Jurkat, Clone E6-1 (cell line): ENCODE measurements at regions not wholly inside any gene's neighbourhood (a gene's known extent, or its start where the extent isn't known, plus 50 kb on each side); places are given as distances from the start of the nearest gene placed in this dataset.
A peak's percentile ranks its signal among the peaks of the same experiment; 100 is the strongest.
"Not testable (repeated sequence)": the region's sequence is repeated elsewhere in the genome, so short reads cannot be mapped to it uniquely, and the experiment has no call there.

Experiments
- DNase-seq: peaks from one replicate; pipeline ENCODE4 v3.0.0-alpha.2; 2011; ENCODE audit warnings: low read depth, low spot score
- H3K4me3 ChIP-seq: 2 replicates; pipeline ENCODE4 v1.5.1; 2011; ENCODE audit warnings: mild to moderate bottlenecking, low read length, control low read depth, moderate library complexity

DNA sequence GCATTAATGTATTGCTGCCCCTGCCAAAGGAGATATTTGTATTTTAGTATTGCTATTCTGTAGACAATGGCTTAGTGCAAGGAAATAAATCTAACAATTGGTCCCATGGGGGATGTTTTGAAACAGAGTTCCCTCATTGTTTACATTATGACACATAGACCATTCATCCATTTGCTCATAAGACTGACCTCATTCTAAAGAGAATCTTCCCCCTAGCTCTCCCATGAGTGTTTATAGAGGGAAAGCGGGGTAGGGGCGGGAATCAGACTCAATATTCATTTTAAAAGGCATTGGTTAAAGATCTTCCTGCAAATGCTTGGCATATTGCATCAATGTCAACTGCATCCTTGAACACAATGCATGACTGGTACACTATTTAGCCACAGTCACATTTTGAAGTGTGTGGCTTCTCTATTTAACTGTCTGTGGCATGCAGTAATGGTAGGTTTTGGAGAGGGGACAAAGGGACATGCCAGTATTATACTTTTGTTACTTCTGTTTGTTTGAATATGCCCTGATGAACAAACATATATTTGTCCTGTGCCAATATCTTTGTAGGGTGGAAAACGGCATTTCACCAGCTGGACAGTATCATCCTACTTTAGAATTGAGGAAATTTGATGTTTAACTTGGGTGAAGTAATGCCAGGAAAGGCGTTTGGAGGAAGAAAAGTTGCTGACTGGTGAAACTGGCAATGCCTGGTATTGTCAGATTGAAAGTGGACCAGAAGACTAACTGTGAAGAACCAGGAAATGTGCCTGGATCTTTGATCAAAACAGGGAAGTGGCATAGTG lies 84.1 kb upstream of the MEGF10 start:
- no peak for DNase-seq
- H3K4me3 ChIP-seq, result no peak overlapping the region

DNA sequence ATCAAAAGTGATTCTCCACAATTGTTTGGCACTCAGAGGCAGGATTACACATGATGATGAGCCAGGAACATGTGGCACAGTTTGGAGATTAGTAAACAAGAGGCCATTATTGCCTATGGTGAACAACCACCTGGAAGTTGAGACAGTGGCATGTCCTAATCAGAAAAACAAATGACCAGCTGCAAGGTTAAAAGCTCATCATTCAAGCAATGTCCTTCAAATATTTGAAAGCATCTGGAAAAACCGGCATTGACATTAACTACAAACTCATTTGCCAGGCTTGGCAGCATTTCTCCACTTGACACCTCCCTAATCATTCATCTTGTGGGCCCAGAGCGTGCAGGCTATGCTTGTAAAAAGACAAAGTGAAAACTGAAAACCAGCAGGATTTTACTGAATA lies 80.6 kb upstream of the MEGF10 start:
- DNase-seq, result no peak
- no peak overlapping the region for H3K4me3 ChIP-seq

DNA sequence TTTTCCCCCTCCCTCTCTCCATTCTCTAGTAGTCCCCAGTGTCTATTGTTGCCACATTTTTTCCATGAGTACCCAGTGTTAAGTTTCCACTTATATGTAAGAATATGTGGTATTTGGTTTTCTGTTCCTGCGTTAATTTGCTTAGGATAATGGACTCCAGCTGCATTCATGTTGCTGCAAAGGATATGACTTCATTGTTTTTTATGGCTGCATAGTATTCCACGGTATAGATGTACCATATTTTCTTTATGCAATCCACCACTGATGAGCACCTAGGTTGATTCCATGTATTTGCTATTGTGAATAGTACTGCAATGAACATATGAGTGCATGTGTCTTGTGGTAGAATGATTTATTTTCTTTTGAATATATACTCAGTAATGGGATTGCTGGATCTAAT lies 77.4 kb upstream of the MEGF10 start:
- no peak overlapping the region for H3K4me3 ChIP-seq
- DNase-seq, result no peak

DNA sequence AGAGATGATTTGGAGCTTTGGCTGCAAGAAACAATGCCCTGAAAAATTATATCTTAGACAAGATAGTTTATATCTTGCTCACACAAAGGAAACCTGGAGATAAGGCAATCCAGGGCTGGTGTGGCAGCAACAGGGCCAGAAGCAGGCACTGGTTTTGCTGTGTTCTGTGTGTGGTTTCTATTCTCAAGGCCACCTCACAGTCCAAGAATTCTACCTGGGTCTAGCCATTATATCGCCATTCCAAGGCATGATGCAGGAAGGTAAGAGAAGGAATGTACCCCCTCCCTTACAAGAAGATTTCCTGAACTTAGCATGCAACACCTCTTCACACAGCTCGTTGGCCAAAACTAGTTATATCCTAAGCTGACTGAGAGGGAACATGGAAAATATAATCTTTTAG lies 74.5 kb upstream of the MEGF10 start:
- no peak overlapping the region for H3K4me3 ChIP-seq

DNA sequence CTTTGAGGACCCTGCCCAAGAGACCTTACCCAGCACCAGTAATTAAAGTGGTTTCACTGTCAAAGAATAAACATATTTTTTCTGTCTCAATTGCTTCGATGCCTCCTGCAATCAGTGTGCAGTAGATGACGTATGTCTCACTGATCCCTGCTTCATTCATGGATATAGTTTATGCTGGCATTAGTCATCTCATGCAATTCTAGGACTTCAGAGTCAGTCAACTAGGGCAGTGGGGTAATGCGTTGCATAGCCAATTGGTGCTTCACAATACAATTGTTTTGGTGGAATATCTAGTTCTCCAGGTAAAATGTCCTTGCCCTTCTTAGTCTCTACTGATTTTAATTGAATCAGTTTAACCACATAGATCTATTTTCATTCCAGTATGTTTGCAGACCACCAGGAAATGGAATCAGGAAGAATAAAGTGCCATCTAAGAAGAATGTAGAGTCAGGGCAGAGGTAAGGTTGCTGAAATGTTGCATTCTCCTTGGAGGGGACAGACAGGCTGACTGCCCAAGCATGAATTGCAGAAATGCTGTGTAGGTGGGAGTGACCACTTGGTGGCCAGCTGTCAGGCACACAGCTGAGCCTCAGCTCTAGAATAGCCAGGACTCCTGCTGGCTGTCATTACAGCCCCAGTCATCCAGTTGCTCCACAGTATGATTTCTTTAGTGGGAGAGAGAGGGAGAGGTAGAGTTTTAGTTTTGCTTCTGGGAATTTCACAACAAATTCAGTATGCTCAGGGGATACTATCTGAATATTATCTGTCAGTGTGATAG lies 73.5 kb upstream of the MEGF10 start:
- no peak for DNase-seq
- H3K4me3 ChIP-seq, result no peak overlapping the region

More for the DNA sequence above, 74.5 kb upstream of the MEGF10 start:
- no peak for DNase-seq

DNA sequence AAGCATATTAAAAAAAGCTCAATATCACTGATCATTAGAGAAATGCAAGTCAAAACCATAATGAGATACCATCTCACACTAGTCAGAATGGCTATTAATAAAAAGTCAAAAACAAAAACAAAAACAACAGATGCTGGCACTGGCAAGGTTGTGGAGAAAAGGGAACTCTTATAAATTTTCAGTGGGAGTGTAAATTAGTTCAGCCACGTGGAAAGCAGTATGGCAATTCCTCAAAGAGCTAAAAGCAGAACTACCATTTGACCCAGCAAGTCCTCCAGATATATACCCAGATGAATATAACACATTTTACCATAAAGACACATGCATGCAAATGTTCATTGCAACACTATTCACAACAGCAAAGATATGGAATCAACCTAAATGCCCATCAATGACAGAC lies 68.7 kb upstream of the MEGF10 start:
- not testable (repeated sequence) for H3K4me3 ChIP-seq, DNase-seq

DNA sequence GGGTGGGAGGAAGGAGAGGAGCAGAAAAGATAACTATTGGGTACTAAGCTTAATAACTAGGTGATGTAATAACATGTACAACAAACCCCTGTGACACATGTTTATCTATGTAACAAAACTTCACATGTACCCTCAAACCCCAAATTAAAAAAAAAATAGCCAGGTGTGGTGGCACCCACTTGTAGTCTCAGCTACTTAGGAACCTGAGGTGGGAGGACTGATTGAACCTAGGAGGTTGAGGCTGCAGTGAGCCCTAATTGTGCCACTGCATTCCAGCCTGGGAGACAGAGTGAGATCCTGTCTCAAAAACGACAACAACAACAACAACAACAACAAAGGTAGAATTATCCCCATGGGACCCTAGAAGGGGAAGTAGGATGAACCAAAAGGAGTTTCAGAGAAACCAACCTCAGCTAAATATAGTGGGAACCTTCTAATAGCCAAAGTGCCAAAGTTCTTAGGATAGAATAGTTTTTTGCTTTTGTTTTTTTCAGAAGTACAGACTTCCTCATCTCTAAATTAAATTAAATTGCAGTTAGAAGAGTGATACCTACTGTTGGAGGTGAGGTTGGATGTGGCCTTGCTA lies 67.9 kb upstream of the MEGF10 start:
- DNase-seq, H3K4me3 ChIP-seq: not testable (repeated sequence)

DNA sequence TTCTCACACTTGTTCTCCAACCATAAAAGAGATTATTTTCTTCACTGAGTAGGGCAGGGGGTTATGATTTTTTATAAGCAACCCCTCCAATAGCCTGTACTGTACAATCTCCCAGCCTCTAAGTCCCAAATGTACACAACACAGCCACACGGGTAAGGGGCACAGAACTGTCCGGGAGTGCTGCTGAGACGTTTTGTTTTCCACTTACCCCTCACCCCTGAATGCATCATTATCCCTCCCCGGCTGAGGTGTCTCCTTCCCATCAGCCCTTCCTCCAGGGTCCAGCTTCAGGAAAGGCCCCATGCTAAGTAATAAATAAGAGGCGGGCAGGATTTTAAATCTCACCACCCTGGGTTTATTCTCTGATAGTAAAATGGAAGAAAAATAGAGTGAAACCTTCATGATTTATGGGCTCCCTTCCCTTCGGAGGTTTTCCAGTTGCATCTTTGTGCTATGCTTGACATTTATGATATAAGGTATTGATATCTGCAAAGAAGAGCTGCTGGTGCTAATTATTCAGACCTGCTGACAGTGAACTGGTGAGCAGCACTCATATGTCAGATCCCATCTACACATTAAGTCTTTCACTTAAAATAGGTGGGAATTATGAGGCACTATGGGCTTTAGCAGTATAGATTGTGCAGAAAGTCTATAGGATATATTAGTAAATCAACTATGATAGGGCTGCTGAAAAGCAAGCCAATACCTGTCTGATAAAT lies 67.2 kb upstream of the MEGF10 start:
- H3K4me3 ChIP-seq, result no peak overlapping the region
- no peak for DNase-seq

DNA sequence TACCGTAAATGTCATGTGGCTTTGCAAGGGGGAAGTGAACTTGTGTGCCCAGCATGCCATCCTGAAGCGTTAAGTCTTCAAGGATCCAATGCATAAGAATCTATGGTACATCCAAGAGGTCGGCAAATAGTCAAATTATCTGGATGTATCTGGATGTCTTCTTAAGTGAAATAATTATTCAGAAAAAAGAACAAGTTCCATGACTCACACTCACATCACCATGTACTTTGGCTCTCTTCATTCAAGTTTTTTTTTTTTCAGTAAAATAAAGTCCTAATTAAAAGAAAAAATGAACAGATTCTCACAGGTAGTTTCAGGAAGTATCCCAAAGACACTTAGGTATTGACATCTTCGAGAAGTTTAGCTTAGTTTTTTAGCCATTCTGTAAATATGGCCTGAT lies 62.7 kb upstream of the MEGF10 start:
- DNase-seq, result no peak
- H3K4me3 ChIP-seq, result no peak overlapping the region

DNA sequence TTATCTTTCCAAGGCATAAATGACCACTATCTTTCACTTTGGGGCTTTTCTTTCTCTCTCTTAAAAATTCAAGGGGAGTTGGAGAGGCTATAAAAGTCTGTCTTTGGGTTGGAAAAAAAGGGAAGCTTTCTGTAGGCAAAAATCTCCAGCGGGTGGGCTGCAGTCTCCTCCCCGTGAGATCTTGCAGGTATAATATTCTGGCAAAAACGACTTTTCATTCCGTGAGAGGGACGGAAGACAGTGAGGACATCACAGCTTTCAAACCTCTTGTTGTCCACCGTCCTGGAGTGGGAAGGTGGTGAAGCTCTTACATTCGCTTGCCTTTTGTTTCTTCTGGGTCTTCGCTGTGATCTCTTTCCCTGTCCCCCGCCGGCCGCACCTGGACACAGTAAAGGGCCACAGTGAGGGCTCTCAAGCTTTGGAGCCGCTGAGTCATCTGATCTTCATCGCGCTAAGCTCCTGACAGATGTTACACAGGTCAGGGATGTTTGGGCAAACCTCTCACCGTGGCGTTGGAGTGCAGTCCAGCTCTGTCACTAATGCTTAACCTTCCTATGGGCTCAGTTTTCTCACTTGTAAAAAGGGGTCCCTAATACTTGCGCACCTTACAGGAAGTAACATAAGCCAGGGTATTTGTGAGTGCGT lies 61.9 kb upstream of the MEGF10 start:
- 0 out of 2 replicates have a peak overlapping the region, but pooled peaks have one; percentile 45 for H3K4me3 ChIP-seq
- no peak for DNase-seq

DNA sequence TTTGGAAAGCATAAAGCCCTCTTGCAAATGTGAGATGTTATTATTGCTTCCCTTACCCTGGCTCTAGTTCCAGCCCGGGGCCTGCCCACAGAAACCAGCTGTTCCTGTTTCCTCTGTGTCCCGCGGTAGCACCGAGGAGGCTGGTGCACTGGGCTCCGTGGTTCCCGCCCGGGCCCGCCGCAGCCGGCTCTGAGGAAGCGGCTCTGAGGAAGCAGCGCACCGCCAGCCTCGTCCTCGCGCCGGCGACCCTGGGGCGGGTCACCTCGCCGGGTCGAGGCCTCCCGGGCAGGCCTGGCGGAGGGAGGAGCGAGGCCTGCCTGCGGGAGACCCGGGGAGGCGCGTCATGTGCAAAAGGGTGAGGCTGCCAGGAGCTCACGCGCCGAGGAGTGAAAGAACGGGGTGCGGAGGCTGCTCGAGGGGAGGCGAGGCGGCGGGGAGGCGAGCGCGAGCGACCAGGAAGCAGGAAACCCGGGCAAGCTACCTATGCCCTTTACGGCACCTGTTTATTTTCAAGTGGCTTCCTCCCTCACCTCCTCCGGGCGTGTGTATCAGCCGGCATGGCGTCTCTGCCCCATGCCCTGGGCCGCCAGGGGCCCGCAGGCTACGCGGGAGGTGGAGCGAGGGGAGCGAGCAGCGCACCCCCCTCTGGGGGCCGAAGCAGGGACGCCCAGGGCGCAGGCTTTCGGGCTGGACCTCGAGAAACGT lies 61.3 kb upstream of the MEGF10 start:
- DNase-seq, result no peak
- H3K4me3 ChIP-seq, result peak overlapping the region; percentile 45

DNA sequence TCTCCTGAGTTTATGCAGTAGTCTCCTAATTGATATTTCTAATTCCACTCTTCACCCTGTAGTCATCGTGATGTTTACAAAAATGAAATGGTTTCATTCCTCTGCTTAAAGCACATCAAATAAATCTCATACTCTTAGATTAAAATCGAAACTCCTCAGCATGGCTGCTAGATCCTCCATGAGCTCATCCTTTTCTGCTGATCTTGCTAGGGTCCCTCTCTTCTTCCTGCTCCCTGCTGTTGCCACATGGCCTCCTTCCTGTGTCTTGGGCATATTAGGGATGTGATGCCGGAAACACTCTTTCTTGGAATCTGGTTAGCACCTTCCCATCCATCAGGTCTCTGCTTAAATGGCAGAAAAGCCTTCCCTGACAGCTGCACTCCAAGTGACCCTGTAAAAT lies 59.5 kb upstream of the MEGF10 start:
- H3K4me3 ChIP-seq, result no peak overlapping the region
- DNase-seq, result no peak

DNA sequence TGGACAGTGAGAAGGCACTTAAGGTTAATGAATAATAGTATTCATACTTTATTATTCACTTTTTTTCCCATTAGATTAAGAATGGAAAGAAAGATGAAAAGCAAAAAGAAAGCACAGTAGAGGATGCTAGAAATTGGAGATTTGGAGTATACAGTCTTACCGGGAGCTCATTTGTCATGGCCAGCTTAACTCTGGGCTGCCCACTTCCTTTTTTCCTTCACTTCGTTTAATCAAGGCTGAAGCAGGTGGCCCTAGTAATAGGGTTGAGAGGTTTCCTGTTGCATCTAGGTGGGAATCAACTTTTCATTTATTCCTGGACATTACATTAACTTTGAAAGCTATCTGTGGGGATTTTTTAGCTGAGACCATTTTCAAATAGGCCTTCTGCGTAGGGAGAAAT lies 57.0 kb upstream of the MEGF10 start:
- no peak overlapping the region for H3K4me3 ChIP-seq
- no peak for DNase-seq

DNA sequence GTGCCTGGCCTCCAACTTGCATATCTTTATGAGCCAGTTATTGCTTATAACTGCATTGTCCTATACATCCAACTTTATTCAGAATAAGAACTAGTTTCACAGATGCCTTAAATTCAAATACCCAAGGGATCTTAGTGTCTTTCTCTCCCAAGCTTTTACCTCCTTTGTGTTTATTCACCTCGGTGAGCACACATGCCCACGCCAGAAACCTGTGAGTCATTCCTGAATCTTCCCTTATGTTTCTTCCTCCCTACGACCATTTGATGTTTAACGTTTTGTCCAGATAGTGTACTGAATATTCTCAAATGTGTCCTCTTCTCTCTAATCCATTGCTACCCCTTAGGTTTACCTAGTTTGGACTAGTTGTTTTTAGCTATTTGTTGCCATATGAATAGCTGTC lies 55.5 kb upstream of the MEGF10 start:
- no peak for DNase-seq
- H3K4me3 ChIP-seq, result no peak overlapping the region

DNA sequence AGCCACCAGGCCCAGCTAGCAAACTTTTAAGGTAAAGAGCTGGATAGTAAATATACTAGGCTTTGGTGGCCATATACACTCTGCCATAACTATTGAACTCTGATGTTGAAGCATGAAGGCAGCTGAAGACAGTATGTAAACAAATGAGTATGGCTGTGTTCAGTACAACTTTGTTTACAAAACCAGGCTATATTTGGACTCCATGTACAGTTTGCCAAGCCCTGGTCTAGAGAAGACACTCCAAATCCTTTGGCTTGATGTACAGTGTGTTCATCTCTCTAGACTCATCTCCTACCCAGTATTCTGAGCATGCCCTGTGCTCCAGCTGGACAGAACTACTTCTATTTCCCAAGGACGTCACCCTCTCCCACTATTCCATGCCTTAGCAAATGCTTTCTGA lies 54.3 kb upstream of the MEGF10 start:
- H3K4me3 ChIP-seq, result no peak overlapping the region
- DNase-seq, result no peak
